Suprapubic skin (tissue), 4 donors: ENCODE measurements at regions not wholly inside any gene's neighbourhood (a gene's known extent, or its start where the extent isn't known, plus 50 kb on each side); places are given as distances from the start of the nearest gene placed in this dataset.

Source experiments
- DNase-seq, 2 donors: peaks; one replicate each; pipeline ENCODE4 v3.0.0-alpha.2; 2019; ENCODE audit warnings: low spot score in 2 of 2
- H3K27ac ChIP-seq: fragments of 200-600 bp; sonication (generic); one replicate; pipeline ENCODE4 v1.5.1; 2019
- H3K27me3 ChIP-seq: fragments of 200-600 bp; sonication (generic); one replicate; pipeline ENCODE4 v1.5.1; 2019
- H3K36me3 ChIP-seq: fragments of 200-600 bp; sonication (generic); one replicate; pipeline ENCODE4 v1.5.1; 2019
- H3K4me1 ChIP-seq: fragments of 200-600 bp; sonication (generic); one replicate; pipeline ENCODE4 v1.5.1; 2019
- H3K4me3 ChIP-seq: fragments of 200-600 bp; sonication (generic); one replicate; pipeline ENCODE4 v1.5.1; 2019; ENCODE audit warnings: mild to moderate bottlenecking
- H3K9me3 ChIP-seq: fragments of 200-600 bp; sonication (generic); one replicate; pipeline ENCODE4 v1.5.1; 2019
- CTCF ChIP-seq, 2 donors: fragments of 200-600 bp in 1 of 2; fragments of 450-650 bp in 1 of 2; sonication (generic) in 1 of 2; IDR thresholded peaks; one replicate each; pipeline ENCODE4 v1.5.1; 2016 to 2019; ENCODE audit warnings: antibody characterized with exemption in 2 of 2, mild to moderate bottlenecking in 1 of 2, moderate library complexity in 1 of 2
- EP300 ChIP-seq: sonication (generic); formaldehyde crosslinking; IDR thresholded peaks from one replicate; pipeline ENCODE4 v1.6.1; 2017; ENCODE audit warnings: antibody characterized with exemption
- POLR2A ChIP-seq, 2 donors: fragments of 450-650 bp; IDR thresholded peaks; one replicate each; pipeline ENCODE4 v1.6.1; 2017; ENCODE audit warnings: antibody characterized with exemption in 2 of 2, mild to moderate bottlenecking in 2 of 2, moderate library complexity in 2 of 2
- POLR2AphosphoS5 ChIP-seq, 3 donors: sonication (generic); formaldehyde crosslinking; IDR thresholded peaks; one replicate each; pipeline ENCODE4 v1.6.1; 2017; ENCODE audit warnings: antibody characterized with exemption in 3 of 3
- WGBS: methylation state at CpG from one replicate; pipeline ENCODE4 v1.1.5; 2018; 5-methylcytosine and 5-hydroxymethylcytosine counted together

DNA sequence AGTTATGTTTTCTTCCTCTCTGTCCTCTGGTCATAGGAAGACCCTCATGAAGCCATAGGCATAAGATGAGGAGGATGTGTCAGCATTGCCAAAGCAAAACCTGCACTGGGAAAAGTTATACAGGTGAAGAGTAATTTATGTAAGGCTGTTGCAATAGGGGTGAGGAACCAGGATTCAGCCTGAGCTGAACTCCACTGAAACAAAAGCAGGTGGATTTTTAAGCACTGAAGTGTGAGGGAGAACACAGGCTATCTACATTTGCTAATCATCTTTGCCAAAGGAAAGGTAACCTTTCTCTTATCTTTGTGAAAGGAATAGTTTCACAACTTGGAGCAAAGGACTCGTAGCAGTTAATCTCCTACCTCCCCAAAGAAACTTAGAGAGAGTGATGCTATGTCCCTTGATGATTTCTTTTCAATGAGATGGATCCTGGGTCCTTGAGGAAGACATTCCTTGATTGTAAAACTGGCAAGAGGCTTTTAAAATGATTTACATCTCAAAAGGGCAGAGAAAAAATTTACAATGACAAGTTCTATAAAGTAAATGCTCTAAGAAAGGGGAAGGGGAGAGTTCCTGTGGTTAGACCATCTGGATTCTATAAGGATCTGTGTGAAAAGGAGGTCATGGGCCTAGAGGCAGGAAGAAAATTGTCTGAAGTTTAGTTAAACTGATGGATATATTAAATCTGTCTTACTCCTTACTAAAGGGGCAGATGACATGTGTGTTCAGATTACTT, 385.4 kb upstream of the CDH7 start:
- Histone ChIP-seq H3K27ac (no peak overlapping the region), H3K27me3 (no peaks in the 10 kb centered on the region), H3K9me3 (no peaks in the 10 kb centered on the region), H3K36me3 (no peaks in the 10 kb centered on the region), H3K4me3 (no peak overlapping the region), H3K4me1 (no peaks in the 10 kb centered on the region)
- TF ChIP-seq POLR2A (IDR thresholded peaks at IDR 0.05) (no peak), POLR2AphosphoS5 (IDR thresholded peaks at IDR 0.05) (no peak), EP300 (no peak), CTCF (IDR thresholded peaks at IDR 0.05) (no peak)
- 66% methylated on average over 1 of the region's 1 CpG for WGBS
- no peak for DNase-seq

DNA sequence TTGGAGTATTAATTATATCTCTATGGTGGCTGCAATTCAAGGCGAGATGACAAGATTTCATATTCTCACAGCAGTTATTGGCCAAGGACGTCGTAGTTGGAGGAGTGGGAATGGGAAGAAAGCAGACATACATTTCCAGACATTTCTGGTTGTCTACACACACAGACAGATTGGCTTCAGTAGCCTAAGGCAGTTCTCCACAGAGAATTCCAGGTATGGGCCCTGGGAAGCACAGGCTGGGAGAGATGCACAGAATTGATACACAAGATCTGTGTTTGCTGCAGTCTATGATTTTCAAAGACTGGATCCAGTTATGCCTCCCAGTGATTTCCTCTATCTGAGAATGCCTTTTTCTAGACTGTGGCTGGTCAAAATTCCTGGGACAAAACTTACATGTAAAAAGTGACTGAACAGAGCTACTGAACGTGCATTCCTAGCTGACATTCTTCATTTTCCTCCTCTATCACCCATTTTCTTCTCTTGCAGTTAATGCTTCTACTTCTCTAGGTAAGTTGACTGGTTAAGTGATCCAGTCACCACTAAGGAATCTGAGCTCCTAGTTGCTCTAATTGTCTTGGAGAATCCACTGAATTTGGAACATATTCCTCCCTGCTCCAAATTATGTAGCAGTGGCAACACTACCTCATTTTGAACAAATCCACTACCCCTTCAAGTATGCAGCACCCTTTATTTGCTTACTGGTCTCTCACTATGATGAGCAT, 386.7 kb upstream of the CDH7 start:
- Histone ChIP-seq H3K9me3 (no peaks in the 10 kb centered on the region), H3K27ac (no peak overlapping the region), H3K36me3 (no peaks in the 10 kb centered on the region), H3K4me3 (no peak overlapping the region), H3K4me1 (no peaks in the 10 kb centered on the region), H3K27me3 (no peaks in the 10 kb centered on the region)
- WGBS, result 67% methylated on average over 4 of the region's 4 CpGs
- no peak for DNase-seq
- TF ChIP-seq CTCF (IDR thresholded peaks at IDR 0.05) (no peak), POLR2A (IDR thresholded peaks at IDR 0.05) (no peak)

DNA sequence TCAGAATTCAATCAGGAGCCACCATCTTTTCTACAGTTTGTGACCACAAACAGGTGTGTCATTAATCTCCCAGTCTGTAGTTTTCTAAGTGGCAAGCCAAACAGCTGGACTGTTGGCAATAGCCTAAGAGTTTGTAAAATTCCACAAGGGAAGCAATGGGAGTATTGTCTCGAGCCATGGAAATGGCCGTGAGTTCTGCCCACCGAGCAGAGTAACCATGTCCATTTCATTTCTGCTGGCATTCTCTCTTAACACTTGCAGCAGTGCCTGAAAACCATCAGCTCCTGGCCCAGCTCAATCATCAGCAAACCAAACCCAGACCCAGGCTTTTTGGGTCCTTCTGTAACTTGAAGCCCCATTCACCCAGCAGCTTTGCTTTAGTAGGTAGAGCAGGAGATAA, 387.8 kb upstream of the CDH7 start:
- H3K27me3 ChIP-seq, result no peaks in the 10 kb centered on the region
- H3K4me3 ChIP-seq, result no peak overlapping the region
- H3K36me3 ChIP-seq, result no peaks in the 10 kb centered on the region
- H3K27ac ChIP-seq, result no peak overlapping the region
- H3K9me3 ChIP-seq, result no peaks in the 10 kb centered on the region
- WGBS, result 88% methylated on average over 3 of the region's 3 CpGs
- TF ChIP-seq CTCF (IDR thresholded peaks at IDR 0.05) (no peak), POLR2AphosphoS5 (IDR thresholded peaks at IDR 0.05) (no peak), POLR2A (IDR thresholded peaks at IDR 0.05) (no peak)
- H3K4me1 ChIP-seq, result no peaks in the 10 kb centered on the region
- DNase-seq, result no peak

DNA sequence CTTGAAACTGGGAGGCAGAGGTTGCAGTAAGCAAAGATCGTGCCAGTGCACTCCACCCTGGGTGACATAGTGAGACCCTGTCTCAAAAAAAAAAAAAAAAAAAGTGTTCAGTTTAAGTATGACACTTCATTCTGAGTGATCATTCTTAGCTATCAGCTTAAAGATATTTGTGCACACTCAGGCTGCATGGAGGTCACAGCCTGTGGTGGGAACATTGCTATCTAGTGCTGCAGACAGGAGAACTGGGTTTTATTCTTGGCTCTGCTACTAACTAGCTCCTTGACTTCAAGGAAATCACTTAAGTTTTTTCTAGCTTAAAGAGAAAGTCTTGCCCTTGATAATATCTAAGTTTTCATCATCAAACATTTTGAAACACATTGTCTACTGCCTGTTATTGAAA, 391.3 kb upstream of the CDH7 start:
- 95% methylated on average over 1 of the region's 1 CpG for WGBS
- DNase-seq, result no peak

More for the DNA sequence above, 391.3 kb upstream of the CDH7 start:
- no peaks in the 10 kb centered on the region for H3K27me3 ChIP-seq
- no peak overlapping the region for H3K4me3 ChIP-seq
- H3K4me1 ChIP-seq, result no peaks in the 10 kb centered on the region
- H3K9me3 ChIP-seq, result no peaks in the 10 kb centered on the region
- H3K27ac ChIP-seq, result no peak overlapping the region
- TF ChIP-seq EP300 (no peak), CTCF (IDR thresholded peaks at IDR 0.05) (no peak), POLR2AphosphoS5 (IDR thresholded peaks at IDR 0.05) (no peak), POLR2A (IDR thresholded peaks at IDR 0.05) (no peak)
- H3K36me3 ChIP-seq, result no peaks in the 10 kb centered on the region
